Hepatocyte (in vitro differentiated cells): ENCODE measurements at regions not wholly inside any gene's neighbourhood (a gene's known extent, or its start where the extent isn't known, plus 50 kb on each side); places are given as distances from the start of the nearest gene placed in this dataset.
"Not testable (repeated sequence)": the region's sequence is repeated elsewhere in the genome, so short reads cannot be mapped to it uniquely, and the experiment has no call there.

Source experiments
- DNase-seq: peaks from one replicate; pipeline ENCODE4 v3.0.0-alpha.2; 2016; ENCODE audit warnings: low spot score
- H2AFZ ChIP-seq: fragments of 200-600 bp; sonication (generic); 2 replicates; pipeline ENCODE4 v1.6.0; 2016; ENCODE audit warnings: antibody characterized with exemption, mild to moderate bottlenecking
- H3K27ac ChIP-seq: fragments of 200-600 bp; sonication (generic); 2 replicates; pipeline ENCODE4 v1.5.1; 2016; ENCODE audit warnings: mild to moderate bottlenecking
- H3K27me3 ChIP-seq: fragments of 200-600 bp; sonication (generic); 2 replicates; pipeline ENCODE4 v1.6.1; 2016
- H3K36me3 ChIP-seq: fragments of 200-600 bp; sonication (generic); replicated peaks from 2 replicates; pipeline ENCODE4 v1.5.1; 2016; ENCODE audit warnings: low read depth; ENCODE audit not compliant: insufficient read depth
- H3K4me1 ChIP-seq: fragments of 200-600 bp; sonication (generic); 2 replicates; pipeline ENCODE4 v1.5.1; 2016; ENCODE audit warnings: mild to moderate bottlenecking, moderate library complexity; ENCODE audit not compliant: insufficient read depth
- H3K4me2 ChIP-seq: fragments of 200-600 bp; sonication (generic); 2 replicates; pipeline ENCODE4 v1.6.0; 2016
- H3K4me3 ChIP-seq: fragments of 200-600 bp; sonication (generic); 2 replicates; pipeline ENCODE4 v1.5.1; 2016; ENCODE audit warnings: mild to moderate bottlenecking
- H3K79me2 ChIP-seq: fragments of 200-600 bp; sonication (generic); 2 replicates; pipeline ENCODE4 v1.6.0; 2017; ENCODE audit warnings: mild to moderate bottlenecking
- H3K9me2 ChIP-seq: fragments of 200-600 bp; sonication (generic); replicated peaks from 2 replicates; pipeline ENCODE4 v1.6.0; 2017; ENCODE audit warnings: mild to moderate bottlenecking; ENCODE audit not compliant: insufficient read depth
- H3K9me3 ChIP-seq: fragments of 200-600 bp; sonication (generic); 2 replicates; pipeline ENCODE4 v1.5.1; 2016; ENCODE audit warnings: low read depth, mild to moderate bottlenecking
- H4K20me1 ChIP-seq: fragments of 200-600 bp; sonication (generic); 2 replicates; pipeline ENCODE4 v1.6.0; 2016; ENCODE audit warnings: mild to moderate bottlenecking; ENCODE audit not compliant: insufficient read depth, poor library complexity, severe bottlenecking
- EZH2 ChIP-seq: fragments of 200-600 bp; sonication (generic); IDR thresholded peaks from 2 replicates; pipeline ENCODE4 v1.6.1; 2016; ENCODE audit warnings: antibody characterized with exemption, mild to moderate bottlenecking, borderline replicate concordance
- EZH2phosphoT487 ChIP-seq: fragments of 200-600 bp; sonication (generic); IDR thresholded peaks from one replicate; pipeline ENCODE4 v1.6.1; 2018; ENCODE audit warnings: antibody characterized with exemption, mild to moderate bottlenecking, low read depth, moderate library complexity; ENCODE audit not compliant: unreplicated experiment, severe bottlenecking
- WGBS: methylation state at CpG from one replicate; pipeline ENCODE4 v1.1.6; 2016; ENCODE audit warnings: low lambda C conversion rate; ENCODE audit errors: missing lambda C conversion rate; 5-methylcytosine and 5-hydroxymethylcytosine counted together
- TF ChIP-seq, protein P1 (sequence below): fragments of 200-600 bp; sonication (generic); IDR thresholded peaks from 2 replicates; pipeline ENCODE4 v1.5.1; 2016; ENCODE audit warnings: antibody characterized with exemption, mild to moderate bottlenecking; ENCODE audit not compliant: poor library complexity

GRCh38 chr20:57977141-57977540 lies 251.3 kb downstream of the ANKRD60 start:
- no peaks in the 10 kb centered on the region for H3K27me3 ChIP-seq
- 84% methylated on average over 10 of the region's 10 CpGs for WGBS
- no peak overlapping the region for H3K4me3 ChIP-seq
- H2AFZ ChIP-seq: no peak overlapping the region
- H3K4me1 ChIP-seq: no peaks in the 10 kb centered on the region
- no peaks in the 10 kb centered on the region for H3K79me2 ChIP-seq
- H3K9me3 ChIP-seq: no peaks in the 10 kb centered on the region
- no peak overlapping the region for H3K4me2 ChIP-seq
- no peak overlapping the region for H3K27ac ChIP-seq
- no peaks in the 10 kb centered on the region for H4K20me1 ChIP-seq
- no peaks in the 10 kb centered on the region for H3K9me2 ChIP-seq
- no peaks in the 10 kb centered on the region for H3K36me3 ChIP-seq
- TF ChIP-seq, protein P1, sequence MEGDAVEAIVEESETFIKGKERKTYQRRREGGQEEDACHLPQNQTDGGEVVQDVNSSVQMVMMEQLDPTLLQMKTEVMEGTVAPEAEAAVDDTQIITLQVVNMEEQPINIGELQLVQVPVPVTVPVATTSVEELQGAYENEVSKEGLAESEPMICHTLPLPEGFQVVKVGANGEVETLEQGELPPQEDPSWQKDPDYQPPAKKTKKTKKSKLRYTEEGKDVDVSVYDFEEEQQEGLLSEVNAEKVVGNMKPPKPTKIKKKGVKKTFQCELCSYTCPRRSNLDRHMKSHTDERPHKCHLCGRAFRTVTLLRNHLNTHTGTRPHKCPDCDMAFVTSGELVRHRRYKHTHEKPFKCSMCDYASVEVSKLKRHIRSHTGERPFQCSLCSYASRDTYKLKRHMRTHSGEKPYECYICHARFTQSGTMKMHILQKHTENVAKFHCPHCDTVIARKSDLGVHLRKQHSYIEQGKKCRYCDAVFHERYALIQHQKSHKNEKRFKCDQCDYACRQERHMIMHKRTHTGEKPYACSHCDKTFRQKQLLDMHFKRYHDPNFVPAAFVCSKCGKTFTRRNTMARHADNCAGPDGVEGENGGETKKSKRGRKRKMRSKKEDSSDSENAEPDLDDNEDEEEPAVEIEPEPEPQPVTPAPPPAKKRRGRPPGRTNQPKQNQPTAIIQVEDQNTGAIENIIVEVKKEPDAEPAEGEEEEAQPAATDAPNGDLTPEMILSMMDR: no peak
- TF ChIP-seq EZH2phosphoT487 (no peak), EZH2 (no peak)
- DNase-seq: no peak

DNA sequence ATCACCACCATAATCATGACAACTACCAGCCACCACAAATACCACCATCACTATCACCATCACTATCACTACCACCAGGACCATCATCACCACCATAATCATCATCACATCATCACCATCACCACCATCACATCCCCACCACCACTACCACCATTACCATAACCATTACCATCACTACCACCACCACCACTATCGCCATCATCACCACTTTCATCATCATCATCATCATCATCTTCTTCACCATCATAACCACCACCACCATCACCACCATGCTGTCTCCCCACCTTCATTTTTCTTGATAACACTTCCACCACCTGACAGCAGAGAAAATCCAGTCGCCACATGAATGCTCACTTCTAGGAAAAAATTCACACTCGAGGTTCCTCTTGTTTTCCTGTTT lies 253.6 kb downstream of the ANKRD60 start:
- Histone ChIP-seq H4K20me1 (no peaks in the 10 kb centered on the region), H3K4me2 (no peak overlapping the region), H3K9me2 (no peaks in the 10 kb centered on the region), H2AFZ (no peak overlapping the region), H3K4me3 (no peak overlapping the region), H3K36me3 (no peaks in the 10 kb centered on the region), H3K27ac (no peak overlapping the region), H3K9me3 (no peaks in the 10 kb centered on the region), H3K79me2 (no peaks in the 10 kb centered on the region), H3K4me1 (no peaks in the 10 kb centered on the region), H3K27me3 (no peaks in the 10 kb centered on the region)
- 94% methylated on average over 3 of the region's 3 CpGs for WGBS
- no peak for DNase-seq
- TF ChIP-seq EZH2phosphoT487 (no peak), EZH2 (no peak)
- TF ChIP-seq, protein P1: no peak

GRCh38 chr20:57973886-57974285 lies 254.6 kb downstream of the ANKRD60 start:
- Histone ChIP-seq H3K9me2 (no peaks in the 10 kb centered on the region), H3K27me3 (no peaks in the 10 kb centered on the region), H3K4me2 (no peak overlapping the region), H3K4me3 (no peak overlapping the region), H4K20me1 (no peaks in the 10 kb centered on the region), H3K9me3 (no peaks in the 10 kb centered on the region), H3K79me2 (no peaks in the 10 kb centered on the region), H3K4me1 (no peaks in the 10 kb centered on the region), H3K36me3 (no peaks in the 10 kb centered on the region), H2AFZ (no peak overlapping the region), H3K27ac (no peak overlapping the region)
- DNase-seq: no peak
- TF ChIP-seq EZH2phosphoT487: no peak
- no peak for TF ChIP-seq EZH2
- TF ChIP-seq, protein P1: no peak
- WGBS: 87% methylated on average over 3 of the region's 3 CpGs

GRCh38 chr20:57971583-57971982 lies 256.9 kb downstream of the ANKRD60 start:
- H3K4me1 ChIP-seq, H3K27ac ChIP-seq, H3K27me3 ChIP-seq, H3K4me3 ChIP-seq, H2AFZ ChIP-seq, H4K20me1 ChIP-seq, DNase-seq, H3K79me2 ChIP-seq, H3K9me2 ChIP-seq, H3K36me3 ChIP-seq, H3K9me3 ChIP-seq, H3K4me2 ChIP-seq: not testable (repeated sequence)
- WGBS: 94% methylated on average over 1 of the region's 1 CpG
